GM21360 (cell line): ENCODE measurements at regions not wholly inside any gene's neighbourhood (a gene's known extent, or its start where the extent isn't known, plus 50 kb on each side); places are given as distances from the start of the nearest gene placed in this dataset.
"Not testable (repeated sequence)": the region's sequence is repeated elsewhere in the genome, so short reads cannot be mapped to it uniquely, and the experiment has no call there.

Experiments used
- ATAC-seq: cut with Tn5 transposase; IDR thresholded peaks from one replicate; pipeline ENCODE4 v1.9.1; 2021; ENCODE audit warnings: mild to moderate bottlenecking, moderate library complexity; ENCODE audit not compliant: unreplicated experiment

GRCh38 chr4:19193274-19193981 is 1058.3 kb upstream of the SLIT2 start:
- ATAC-seq = no peak

- no peak for ATAC-seq
These were observed 1059.6 kb upstream of the SLIT2 start for GRCh38 chr4:19191979-19192650.

GRCh38 chr4:19187691-19188090 is 1064.0 kb upstream of the SLIT2 start:
- ATAC-seq = no peak

- ATAC-seq = no peak
These were observed 1064.6 kb upstream of the SLIT2 start for GRCh38 chr4:19187096-19187495.

GRCh38 chr4:19181631-19182030 is 1070.1 kb upstream of the SLIT2 start:
- not testable (repeated sequence) for ATAC-seq

- no peak for ATAC-seq
These were observed 1072.9 kb upstream of the SLIT2 start for GRCh38 chr4:19178835-19179234.

GRCh38 chr4:19177616-19178015 is 1074.1 kb upstream of the SLIT2 start:
- ATAC-seq = no peak

GRCh38 chr4:19171832-19172231 is 1079.9 kb upstream of the SLIT2 start:
- ATAC-seq = no peak

- ATAC-seq = no peak
These were observed 1084.4 kb upstream of the SLIT2 start for GRCh38 chr4:19167311-19167710.

GRCh38 chr4:19164334-19164733 is 1087.4 kb upstream of the SLIT2 start:
- no peak for ATAC-seq

- no peak for ATAC-seq
These were observed 1091.8 kb upstream of the SLIT2 start for GRCh38 chr4:19159874-19160273.

- no peak for ATAC-seq
These were observed 1093.4 kb upstream of the SLIT2 start for GRCh38 chr4:19158107-19158809.

GRCh38 chr4:19156786-19157185 is 1094.9 kb upstream of the SLIT2 start:
- ATAC-seq = no peak

- ATAC-seq = no peak
These were observed 1096.1 kb upstream of the SLIT2 start for GRCh38 chr4:19155568-19155967.

GRCh38 chr4:19154267-19154666 is 1097.4 kb upstream of the SLIT2 start:
- ATAC-seq = not testable (repeated sequence)

GRCh38 chr4:19152264-19152663 is 1099.4 kb upstream of the SLIT2 start:
- no peak for ATAC-seq

GRCh38 chr4:19151684-19152083 is 1100.0 kb upstream of the SLIT2 start:
- no peak for ATAC-seq

GRCh38 chr4:19146038-19146437 is 1105.7 kb upstream of the SLIT2 start:
- ATAC-seq = no peak

GRCh38 chr4:19135895-19136633 is 1114.5 kb upstream of the LCORL start:
- peak; percentile 68 for ATAC-seq

- no peak for ATAC-seq
These were observed 1113.1 kb upstream of the LCORL start for GRCh38 chr4:19134685-19135084.

- ATAC-seq = no peak
These were observed 1111.8 kb upstream of the LCORL start for GRCh38 chr4:19133315-19133714.
